WTC11 (cell line): ENCODE measurements at regions not wholly inside any gene's neighbourhood (a gene's known extent, or its start where the extent isn't known, plus 50 kb on each side); places are given as distances from the start of the nearest gene placed in this dataset.

Experiments
- ATAC-seq: fragments of 200-7000 bp; cut with Tn5 transposase; 2 replicates; pipeline ENCODE4 v1.10.0; 2021; ENCODE audit warnings: mild to moderate bottlenecking, moderate library complexity
- CTCF ChIA-PET: fragments of 300-600 bp; sonication (Branson Sonifier 250); formaldehyde crosslinking; loops from one replicate; lab custom pipeline; 2021; ENCODE audit warnings: antibody characterized with exemption; lab: Charles Lee
- POLR2A ChIA-PET: fragments of 350-600 bp; sonication (Branson Sonifier 250); formaldehyde crosslinking; loops from one replicate; lab custom pipeline; 2021; ENCODE audit warnings: antibody characterized with exemption; lab: Charles Lee
- DNase-seq: peaks from one replicate; pipeline ENCODE4 v3.0.0; 2021; ENCODE audit warnings: low spot score
- H3K27ac Mint-ChIP-seq: 2 replicates; pipeline ENCODE4 v1.8.0; 2021; ENCODE audit warnings: mixed read lengths
- H3K27me3 Mint-ChIP-seq: 2 replicates; pipeline ENCODE4 v1.8.0; 2021; ENCODE audit warnings: low read depth, mild to moderate bottlenecking, moderate library complexity, mixed read lengths
- H3K36me3 Mint-ChIP-seq: 2 replicates; pipeline ENCODE4 v1.8.0; 2021; ENCODE audit warnings: mixed read lengths
- H3K4me1 Mint-ChIP-seq: 2 replicates; pipeline ENCODE4 v1.8.0; 2022; ENCODE audit warnings: mixed read lengths
- H3K4me3 Mint-ChIP-seq: 2 replicates; pipeline ENCODE4 v1.8.0; 2021; ENCODE audit warnings: mild to moderate bottlenecking, moderate library complexity, mixed read lengths
- H3K9me3 Mint-ChIP-seq: 2 replicates; pipeline ENCODE4 v1.8.0; 2021; ENCODE audit warnings: mixed read lengths
- ATF6 ChIP-seq: sonication (generic); formaldehyde crosslinking; IDR thresholded peaks from 2 replicates; pipeline ENCODE4 v1.8.1; 2023; ENCODE audit warnings: mild to moderate bottlenecking, missing genetic modification reagents
- CBFB ChIP-seq: sonication (generic); formaldehyde crosslinking; IDR thresholded peaks from 2 replicates; pipeline ENCODE4 v1.8.1; 2022; ENCODE audit warnings: mild to moderate bottlenecking, low read depth, missing genetic modification reagents
- E2F5 ChIP-seq: sonication (generic); formaldehyde crosslinking; IDR thresholded peaks from 2 replicates; pipeline ENCODE4 v1.8.1; 2022; ENCODE audit warnings: mild to moderate bottlenecking, moderate library complexity, missing genetic modification reagents
- ELF4 ChIP-seq: sonication (generic); formaldehyde crosslinking; IDR thresholded peaks from 2 replicates; pipeline ENCODE4 v1.8.1; 2022; ENCODE audit warnings: low read depth, mild to moderate bottlenecking, moderate library complexity, missing genetic modification reagents
- FOXK1 ChIP-seq: sonication (generic); formaldehyde crosslinking; IDR thresholded peaks from 2 replicates; pipeline ENCODE4 v1.8.0; 2022; ENCODE audit warnings: mild to moderate bottlenecking, moderate library complexity, missing genetic modification reagents
- GTF2I ChIP-seq: fragments of 250-450 bp; sonication (Bioruptor Pico); conservative IDR thresholded peaks from 2 replicates; pipeline ENCODE4 v1.4.0; 2021; ENCODE audit warnings: mild to moderate bottlenecking
- HMGA2 ChIP-seq: fragments of 250-450 bp; sonication (Bioruptor Pico); IDR thresholded peaks from 2 replicates; pipeline ENCODE4 v1.4.0; 2021; ENCODE audit warnings: mild to moderate bottlenecking, moderate library complexity
- NR1H2 ChIP-seq: sonication (generic); formaldehyde crosslinking; IDR thresholded peaks from 2 replicates; pipeline ENCODE4 v1.9.0; 2021; ENCODE audit warnings: mild to moderate bottlenecking, moderate library complexity, missing genetic modification reagents
- SMAD3 ChIP-seq: sonication (generic); formaldehyde crosslinking; IDR thresholded peaks from 2 replicates; pipeline ENCODE4 v1.8.0; 2022; ENCODE audit warnings: missing genetic modification reagents, mild to moderate bottlenecking, borderline replicate concordance
- TEAD4 ChIP-seq: sonication (generic); formaldehyde crosslinking; IDR thresholded peaks from 2 replicates; pipeline ENCODE4 v1.8.0; 2022; ENCODE audit warnings: mild to moderate bottlenecking, missing genetic modification reagents
- ZNF121 ChIP-seq: sonication (generic); formaldehyde crosslinking; IDR thresholded peaks from 2 replicates; pipeline ENCODE4 v1.8.0; 2023; ENCODE audit warnings: missing genetic modification reagents
- ZNF138 ChIP-seq: sonication (generic); formaldehyde crosslinking; conservative IDR thresholded peaks from 2 replicates; pipeline ENCODE4 v1.8.1; 2022; ENCODE audit warnings: mild to moderate bottlenecking, moderate library complexity, missing genetic modification reagents
- ZNF263 ChIP-seq: sonication (generic); formaldehyde crosslinking; IDR thresholded peaks from 2 replicates; pipeline ENCODE4 v1.8.1; 2022; ENCODE audit warnings: low read depth, mild to moderate bottlenecking, moderate library complexity, missing genetic modification reagents
- ZNF317 ChIP-seq: sonication (generic); formaldehyde crosslinking; IDR thresholded peaks from 2 replicates; pipeline ENCODE4 v1.8.1; 2023; ENCODE audit warnings: low read depth, mild to moderate bottlenecking, moderate library complexity, missing genetic modification reagents, borderline replicate concordance
- ZNF396 ChIP-seq: fragments of 250-450 bp; sonication (Bioruptor Pico); IDR thresholded peaks from 2 replicates; pipeline ENCODE4 v1.8.0; 2021; ENCODE audit warnings: mild to moderate bottlenecking, moderate library complexity, borderline replicate concordance
- TF ChIP-seq, protein P1 (sequence below): fragments of 250-450 bp; sonication (Bioruptor Pico); IDR thresholded peaks from 2 replicates; pipeline ENCODE4 v2.1.2; 2022; ENCODE audit warnings: mild to moderate bottlenecking, moderate library complexity
- TF ChIP-seq, protein P2 (sequence below): sonication (generic); formaldehyde crosslinking; IDR thresholded peaks from 2 replicates; pipeline ENCODE4 v1.8.1; 2022; ENCODE audit warnings: missing genetic modification reagents, borderline replicate concordance
- TF ChIP-seq, protein P3 (sequence below): sonication (generic); formaldehyde crosslinking; IDR thresholded peaks from 2 replicates; pipeline ENCODE4 v1.8.1; 2023; ENCODE audit warnings: mild to moderate bottlenecking, missing genetic modification reagents
- TF ChIP-seq, protein P4 (sequence below): sonication (generic); formaldehyde crosslinking; IDR thresholded peaks from 2 replicates; pipeline ENCODE4 v1.8.0; 2023; ENCODE audit warnings: missing genetic modification reagents
- TF ChIP-seq, protein P5 (sequence below): sonication (generic); formaldehyde crosslinking; conservative IDR thresholded peaks from 2 replicates; pipeline ENCODE4 v1.8.1; 2023; ENCODE audit warnings: mild to moderate bottlenecking, low read depth, missing genetic modification reagents, moderate library complexity

DNA sequence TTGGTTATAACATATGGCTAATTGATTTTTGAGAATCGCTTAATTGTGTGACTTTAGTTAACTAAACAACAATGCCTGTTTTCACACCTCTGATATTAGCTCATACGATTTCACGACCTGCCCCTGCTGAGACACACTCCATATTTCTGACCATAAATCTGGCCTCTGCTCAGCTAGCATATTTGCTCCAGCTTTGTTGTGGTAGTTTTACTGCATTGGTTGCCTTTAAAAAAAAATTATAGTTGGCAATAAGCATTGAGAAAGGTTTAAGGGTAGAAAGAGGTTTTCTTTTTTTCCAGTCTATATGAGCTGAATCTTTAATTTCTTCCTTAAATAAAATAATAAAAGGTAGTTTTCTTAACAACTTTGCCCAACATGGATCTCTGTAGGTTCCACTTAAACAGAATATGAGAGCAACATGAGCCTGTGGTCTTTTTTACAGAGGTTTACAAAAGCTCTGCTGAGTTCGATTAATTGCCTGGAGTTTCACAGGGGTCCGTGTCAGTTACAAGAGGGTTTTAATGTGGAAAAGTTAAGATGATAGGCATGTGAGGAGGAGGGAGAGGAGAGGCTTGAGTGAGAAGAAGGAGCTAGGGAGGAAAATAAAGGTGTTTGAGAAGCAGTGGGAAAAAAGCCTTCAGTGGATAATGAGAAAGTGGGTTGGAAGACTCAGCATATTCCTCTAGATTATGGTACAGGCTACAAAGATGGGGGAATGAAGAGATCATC, 318.2 kb downstream of the CXCL12 start (continued):
- TF ChIP-seq, protein P1, sequence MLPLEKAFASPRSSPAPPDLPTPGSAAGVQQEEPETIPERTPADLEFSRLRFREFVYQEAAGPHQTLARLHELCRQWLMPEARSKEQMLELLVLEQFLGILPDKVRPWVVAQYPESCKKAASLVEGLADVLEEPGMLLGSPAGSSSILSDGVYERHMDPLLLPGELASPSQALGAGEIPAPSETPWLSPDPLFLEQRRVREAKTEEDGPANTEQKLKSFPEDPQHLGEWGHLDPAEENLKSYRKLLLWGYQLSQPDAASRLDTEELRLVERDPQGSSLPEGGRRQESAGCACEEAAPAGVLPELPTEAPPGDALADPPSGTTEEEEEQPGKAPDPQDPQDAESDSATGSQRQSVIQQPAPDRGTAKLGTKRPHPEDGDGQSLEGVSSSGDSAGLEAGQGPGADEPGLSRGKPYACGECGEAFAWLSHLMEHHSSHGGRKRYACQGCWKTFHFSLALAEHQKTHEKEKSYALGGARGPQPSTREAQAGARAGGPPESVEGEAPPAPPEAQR (CRISPR knock-in tag): no peak
- TF ChIP-seq ZNF138 (CRISPR knock-in tag) (no peak), ZNF121 (CRISPR knock-in tag) (no peak), NR1H2 (CRISPR knock-in tag) (no peak), ATF6 (CRISPR knock-in tag) (no peak), HMGA2 (no peak), ZNF396 (CRISPR knock-in tag) (no peak)
- TF ChIP-seq, protein P2, sequence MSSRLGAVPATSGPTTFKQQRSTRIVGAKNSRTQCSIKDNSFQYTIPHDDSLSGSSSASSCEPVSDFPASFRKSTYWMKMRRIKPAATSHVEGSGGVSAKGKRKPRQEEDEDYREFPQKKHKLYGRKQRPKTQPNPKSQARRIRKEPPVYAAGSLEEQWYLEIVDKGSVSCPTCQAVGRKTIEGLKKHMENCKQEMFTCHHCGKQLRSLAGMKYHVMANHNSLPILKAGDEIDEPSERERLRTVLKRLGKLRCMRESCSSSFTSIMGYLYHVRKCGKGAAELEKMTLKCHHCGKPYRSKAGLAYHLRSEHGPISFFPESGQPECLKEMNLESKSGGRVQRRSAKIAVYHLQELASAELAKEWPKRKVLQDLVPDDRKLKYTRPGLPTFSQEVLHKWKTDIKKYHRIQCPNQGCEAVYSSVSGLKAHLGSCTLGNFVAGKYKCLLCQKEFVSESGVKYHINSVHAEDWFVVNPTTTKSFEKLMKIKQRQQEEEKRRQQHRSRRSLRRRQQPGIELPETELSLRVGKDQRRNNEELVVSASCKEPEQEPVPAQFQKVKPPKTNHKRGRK: no peak

DNA sequence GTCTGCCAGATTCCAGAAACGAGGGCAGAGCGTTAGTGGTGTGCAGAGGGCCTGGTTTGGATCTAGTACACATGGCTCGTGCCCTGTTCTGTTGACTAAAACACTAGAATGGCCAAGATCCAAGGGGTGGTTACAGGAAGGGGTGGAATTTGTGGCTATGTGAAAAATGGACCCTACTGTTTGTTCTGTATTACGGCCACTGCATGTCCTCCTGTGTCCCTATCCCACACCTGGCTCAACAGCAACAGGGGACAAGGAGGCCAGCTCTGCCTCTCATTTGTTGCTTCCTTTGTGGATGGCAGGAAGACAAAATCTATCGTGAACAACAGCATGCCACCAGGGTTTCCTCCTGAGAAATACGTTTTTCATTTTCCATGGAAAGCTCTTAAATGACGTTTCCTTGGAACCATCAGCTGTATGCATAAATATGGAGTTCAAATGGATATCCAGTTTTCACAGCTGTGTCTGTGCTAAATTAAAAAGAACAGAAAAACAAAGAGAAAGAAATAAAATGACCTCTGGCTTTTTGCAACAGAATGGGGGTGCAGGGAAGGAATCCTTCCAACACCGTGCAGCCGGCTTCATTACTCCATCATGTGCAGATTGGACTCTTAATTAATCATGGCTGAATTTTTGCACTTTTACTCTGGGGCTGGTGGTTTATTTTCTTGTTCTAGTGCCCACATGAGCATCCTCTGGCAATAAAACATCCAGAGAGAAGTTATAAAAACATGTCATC, 318.9 kb downstream of the CXCL12 start:
- ChIA-PET CTCF (no interaction called here), POLR2A (no interaction called here)
- H3K27me3 Mint-ChIP-seq: peaks cover 1% of the 10 kb centered on the region; the same call in 1 of the 2 replicates
- no peak overlapping the region for H3K27ac Mint-ChIP-seq
- no peak overlapping the region for H3K4me3 Mint-ChIP-seq
- peaks cover 3% of the 10 kb centered on the region; the same call in 1 of the 2 replicates for H3K9me3 Mint-ChIP-seq
- H3K36me3 Mint-ChIP-seq: no peaks in the 10 kb centered on the region
- 0 out of 2 replicates have a peak, but pooled peaks cover under 1% of the 10 kb centered on the region for H3K4me1 Mint-ChIP-seq
- DNase-seq (no peak), ATAC-seq (no peak)
- no peak for TF ChIP-seq E2F5
- TF ChIP-seq SMAD3 (CRISPR knock-in tag): no peak
- TF ChIP-seq, protein P3, sequence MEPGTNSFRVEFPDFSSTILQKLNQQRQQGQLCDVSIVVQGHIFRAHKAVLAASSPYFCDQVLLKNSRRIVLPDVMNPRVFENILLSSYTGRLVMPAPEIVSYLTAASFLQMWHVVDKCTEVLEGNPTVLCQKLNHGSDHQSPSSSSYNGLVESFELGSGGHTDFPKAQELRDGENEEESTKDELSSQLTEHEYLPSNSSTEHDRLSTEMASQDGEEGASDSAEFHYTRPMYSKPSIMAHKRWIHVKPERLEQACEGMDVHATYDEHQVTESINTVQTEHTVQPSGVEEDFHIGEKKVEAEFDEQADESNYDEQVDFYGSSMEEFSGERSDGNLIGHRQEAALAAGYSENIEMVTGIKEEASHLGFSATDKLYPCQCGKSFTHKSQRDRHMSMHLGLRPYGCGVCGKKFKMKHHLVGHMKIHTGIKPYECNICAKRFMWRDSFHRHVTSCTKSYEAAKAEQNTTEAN: no peak
- TF ChIP-seq, protein P4, sequence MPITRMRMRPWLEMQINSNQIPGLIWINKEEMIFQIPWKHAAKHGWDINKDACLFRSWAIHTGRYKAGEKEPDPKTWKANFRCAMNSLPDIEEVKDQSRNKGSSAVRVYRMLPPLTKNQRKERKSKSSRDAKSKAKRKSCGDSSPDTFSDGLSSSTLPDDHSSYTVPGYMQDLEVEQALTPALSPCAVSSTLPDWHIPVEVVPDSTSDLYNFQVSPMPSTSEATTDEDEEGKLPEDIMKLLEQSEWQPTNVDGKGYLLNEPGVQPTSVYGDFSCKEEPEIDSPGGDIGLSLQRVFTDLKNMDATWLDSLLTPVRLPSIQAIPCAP (CRISPR knock-in tag): no peak
- TF ChIP-seq ZNF317 (CRISPR knock-in tag): no peak
- no peak for TF ChIP-seq FOXK1 (CRISPR knock-in tag)
- no peak for TF ChIP-seq ATF6 (CRISPR knock-in tag)
- TF ChIP-seq TEAD4 (CRISPR knock-in tag): no peak
- no peak for TF ChIP-seq ZNF138 (CRISPR knock-in tag)
- TF ChIP-seq CBFB (CRISPR knock-in tag): no peak
- TF ChIP-seq, protein P5, sequence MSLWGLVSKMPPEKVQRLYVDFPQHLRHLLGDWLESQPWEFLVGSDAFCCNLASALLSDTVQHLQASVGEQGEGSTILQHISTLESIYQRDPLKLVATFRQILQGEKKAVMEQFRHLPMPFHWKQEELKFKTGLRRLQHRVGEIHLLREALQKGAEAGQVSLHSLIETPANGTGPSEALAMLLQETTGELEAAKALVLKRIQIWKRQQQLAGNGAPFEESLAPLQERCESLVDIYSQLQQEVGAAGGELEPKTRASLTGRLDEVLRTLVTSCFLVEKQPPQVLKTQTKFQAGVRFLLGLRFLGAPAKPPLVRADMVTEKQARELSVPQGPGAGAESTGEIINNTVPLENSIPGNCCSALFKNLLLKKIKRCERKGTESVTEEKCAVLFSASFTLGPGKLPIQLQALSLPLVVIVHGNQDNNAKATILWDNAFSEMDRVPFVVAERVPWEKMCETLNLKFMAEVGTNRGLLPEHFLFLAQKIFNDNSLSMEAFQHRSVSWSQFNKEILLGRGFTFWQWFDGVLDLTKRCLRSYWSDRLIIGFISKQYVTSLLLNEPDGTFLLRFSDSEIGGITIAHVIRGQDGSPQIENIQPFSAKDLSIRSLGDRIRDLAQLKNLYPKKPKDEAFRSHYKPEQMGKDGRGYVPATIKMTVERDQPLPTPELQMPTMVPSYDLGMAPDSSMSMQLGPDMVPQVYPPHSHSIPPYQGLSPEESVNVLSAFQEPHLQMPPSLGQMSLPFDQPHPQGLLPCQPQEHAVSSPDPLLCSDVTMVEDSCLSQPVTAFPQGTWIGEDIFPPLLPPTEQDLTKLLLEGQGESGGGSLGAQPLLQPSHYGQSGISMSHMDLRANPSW: no peak
- no peak for TF ChIP-seq ZNF263 (CRISPR knock-in tag)
- TF ChIP-seq GTF2I (CRISPR knock-in tag): no peak
- TF ChIP-seq ELF4 (CRISPR knock-in tag): no peak
